WI38 (cell line): ENCODE measurements at regions not wholly inside any gene's neighbourhood (a gene's known extent, or its start where the extent isn't known, plus 50 kb on each side); places are given as distances from the start of the nearest gene placed in this dataset.

Experiments
- H3K4me3 ChIP-seq: 2 replicates; pipeline ENCODE4 v1.5.1; 2011; ENCODE audit warnings: low read depth, mild to moderate bottlenecking, control low read depth, low read length
- CTCF ChIP-seq: IDR thresholded peaks from 2 replicates; pipeline ENCODE4 v1.5.1; 2012; ENCODE audit warnings: low read depth, mild to moderate bottlenecking, control low read depth, low read length

GRCh38 chr2:67057123-67057522 is 340.0 kb upstream of the ETAA1 start:
- no peak for TF ChIP-seq CTCF
- H3K4me3 ChIP-seq = no peak overlapping the region

- TF ChIP-seq CTCF = no peak
- H3K4me3 ChIP-seq = no peak overlapping the region
Observed at GRCh38 chr2:67057901-67058703, 339.0 kb upstream of the ETAA1 start.

- TF ChIP-seq CTCF = no peak
Observed at GRCh38 chr2:67065046-67065445, 332.1 kb upstream of the ETAA1 start.

GRCh38 chr2:67066782-67067181 is 330.4 kb upstream of the ETAA1 start:
- H3K4me3 ChIP-seq = no peak overlapping the region
- no peak for TF ChIP-seq CTCF

More at GRCh38 chr2:67065046-67065445, 332.1 kb upstream of the ETAA1 start:
- no peak overlapping the region for H3K4me3 ChIP-seq

GRCh38 chr2:67067656-67068055 is 329.5 kb upstream of the ETAA1 start:
- no peak overlapping the region for H3K4me3 ChIP-seq
- TF ChIP-seq CTCF = no peak

GRCh38 chr2:67070826-67071225 is 326.3 kb upstream of the ETAA1 start:
- no peak overlapping the region for H3K4me3 ChIP-seq
- TF ChIP-seq CTCF = no peak

GRCh38 chr2:67075056-67075455 is 322.1 kb upstream of the ETAA1 start:
- no peak overlapping the region for H3K4me3 ChIP-seq
- TF ChIP-seq CTCF = no peak
